Peyer's patch (tissue), 4 donors: ENCODE measurements at regions not wholly inside any gene's neighbourhood (a gene's known extent, or its start where the extent isn't known, plus 50 kb on each side); places are given as distances from the start of the nearest gene placed in this dataset.
"Not testable (repeated sequence)": the region's sequence is repeated elsewhere in the genome, so short reads cannot be mapped to it uniquely, and the experiment has no call there.

Experiments
- CTCF ChIP-seq, 6 experiments: fragments of 450-650 bp in 4 of 6; fragments of 200-600 bp in 2 of 6; sonication (generic) in 1 of 6; IDR thresholded peaks; one replicate each; pipeline ENCODE4 v1.5.1; 2017 to 2019; ENCODE audit warnings: antibody characterized with exemption in 6 of 6, mild to moderate bottlenecking in 3 of 6, moderate library complexity in 1 of 6
- POLR2A ChIP-seq, 2 donors: fragments of 450-650 bp; IDR thresholded peaks; one replicate each; pipeline ENCODE4 v1.5.1; 2017; ENCODE audit warnings: antibody characterized with exemption in 2 of 2, mild to moderate bottlenecking in 2 of 2, moderate library complexity in 2 of 2

GRCh38 chr7:65792726-65793125, 80.1 kb upstream of the VKORC1L1 start:
- TF ChIP-seq CTCF, POLR2A (IDR thresholded peaks at IDR 0.05): not testable (repeated sequence)
